ENCODE measurements at regions not wholly inside any gene's neighbourhood (a gene's known extent, or its start where the extent isn't known, plus 50 kb on each side); places are given as distances from the start of the nearest gene placed in this dataset.
"Not testable (repeated sequence)": the region's sequence is repeated elsewhere in the genome, so short reads cannot be mapped to it uniquely, and the experiment has no call there.

- no peak for ATAC-seq
- no peaks in the 10 kb centered on the region for H3K9me3 Mint-ChIP-seq
- no peak for DNase-seq
- no peak overlapping the region for H3K4me3 Mint-ChIP-seq
- peaks cover 11% of the 10 kb centered on the region for H3K27me3 Mint-ChIP-seq (ENCODE audit: low read depth)
- H3K4me1 Mint-ChIP-seq (ENCODE audit: low read depth), result no peaks in the 10 kb centered on the region
- no peaks in the 10 kb centered on the region for H3K36me3 Mint-ChIP-seq (ENCODE audit: insufficient read depth)
These were observed 78.6 kb upstream of the RTL6 start for GRCh38 chr22:44576311-44577260.

GRCh38 chr22:44575381-44576268, 77.6 kb upstream of the RTL6 start:
- Mint-ChIP-seq H3K4me3 (no peak overlapping the region), H3K9me3 (no peaks in the 10 kb centered on the region), H3K4me1 (ENCODE audit: low read depth) (no peaks in the 10 kb centered on the region), H3K27me3 (ENCODE audit: low read depth) (peaks cover 11% of the 10 kb centered on the region), H3K36me3 (ENCODE audit: insufficient read depth) (no peaks in the 10 kb centered on the region)
- no peak for ATAC-seq
- DNase-seq, result no peak

- Mint-ChIP-seq H3K4me1 (ENCODE audit: low read depth) (no peaks in the 10 kb centered on the region), H3K4me3 (no peak overlapping the region), H3K27me3 (ENCODE audit: low read depth) (peaks cover 11% of the 10 kb centered on the region), H3K36me3 (ENCODE audit: insufficient read depth) (no peaks in the 10 kb centered on the region), H3K9me3 (no peaks in the 10 kb centered on the region)
- ATAC-seq, result no peak
- no peak for DNase-seq
These were observed 76.8 kb upstream of the RTL6 start for GRCh38 chr22:44574640-44575380.

- peaks cover 11% of the 10 kb centered on the region for H3K27me3 Mint-ChIP-seq (ENCODE audit: low read depth)
- no peaks in the 10 kb centered on the region for H3K4me1 Mint-ChIP-seq (ENCODE audit: low read depth)
- H3K9me3 Mint-ChIP-seq, result no peaks in the 10 kb centered on the region
- ATAC-seq (no peak), DNase-seq (no peak)
- H3K4me3 Mint-ChIP-seq, result no peak overlapping the region
- no peaks in the 10 kb centered on the region for H3K36me3 Mint-ChIP-seq (ENCODE audit: insufficient read depth)
These were observed 76.1 kb upstream of the RTL6 start for GRCh38 chr22:44574057-44574639.

GRCh38 chr22:44573451-44573850, 75.4 kb upstream of the RTL6 start:
- ATAC-seq, result no peak
- Mint-ChIP-seq H3K9me3 (no peaks in the 10 kb centered on the region), H3K36me3 (ENCODE audit: insufficient read depth) (no peaks in the 10 kb centered on the region)

GRCh38 chr22:44572414-44573207, 74.6 kb upstream of the RTL6 start:
- Mint-ChIP-seq H3K4me1 (ENCODE audit: low read depth) (no peaks in the 10 kb centered on the region), H3K4me3 (no peak overlapping the region), H3K9me3 (no peaks in the 10 kb centered on the region), H3K36me3 (ENCODE audit: insufficient read depth) (no peaks in the 10 kb centered on the region), H3K27me3 (ENCODE audit: low read depth) (peaks cover 8% of the 10 kb centered on the region)
- DNase-seq, result no peak
- ATAC-seq, result no peak

More at GRCh38 chr22:44573451-44573850, 75.4 kb upstream of the RTL6 start:
- DNase-seq, result no peak
- H3K27me3 Mint-ChIP-seq (ENCODE audit: low read depth), result peaks cover 8% of the 10 kb centered on the region
- H3K4me3 Mint-ChIP-seq, result no peak overlapping the region
- H3K4me1 Mint-ChIP-seq (ENCODE audit: low read depth), result no peaks in the 10 kb centered on the region

GRCh38 chr22:44571566-44572413, 73.8 kb upstream of the RTL6 start:
- Mint-ChIP-seq H3K4me3 (no peak overlapping the region), H3K9me3 (no peaks in the 10 kb centered on the region), H3K36me3 (ENCODE audit: insufficient read depth) (no peaks in the 10 kb centered on the region), H3K27me3 (ENCODE audit: low read depth) (peaks cover 8% of the 10 kb centered on the region), H3K4me1 (ENCODE audit: low read depth) (no peaks in the 10 kb centered on the region)
- ATAC-seq, result no peak
- DNase-seq, result no peak

- DNase-seq (no peak), ATAC-seq (no peak)
- Mint-ChIP-seq H3K9me3 (no peaks in the 10 kb centered on the region), H3K4me1 (ENCODE audit: low read depth) (no peaks in the 10 kb centered on the region), H3K36me3 (ENCODE audit: insufficient read depth) (no peaks in the 10 kb centered on the region), H3K4me3 (no peak overlapping the region), H3K27me3 (ENCODE audit: low read depth) (peaks cover 4% of the 10 kb centered on the region)
These were observed 72.7 kb upstream of the RTL6 start for GRCh38 chr22:44570476-44571445.

GRCh38 chr22:44569561-44569991, 71.5 kb upstream of the RTL6 start:
- no peak for ATAC-seq
- DNase-seq, result no peak
- H3K4me3 Mint-ChIP-seq, result no peak overlapping the region
- no peaks in the 10 kb centered on the region for H3K4me1 Mint-ChIP-seq (ENCODE audit: low read depth)
- peaks cover under 1% of the 10 kb centered on the region for H3K9me3 Mint-ChIP-seq
- no peaks in the 10 kb centered on the region for H3K36me3 Mint-ChIP-seq (ENCODE audit: insufficient read depth)
- no peaks in the 10 kb centered on the region for H3K27me3 Mint-ChIP-seq (ENCODE audit: low read depth)

GRCh38 chr22:44567846-44568493, 69.9 kb upstream of the RTL6 start:
- peaks cover 13% of the 10 kb centered on the region for H3K9me3 Mint-ChIP-seq
- no peaks in the 10 kb centered on the region for H3K27me3 Mint-ChIP-seq (ENCODE audit: low read depth)
- DNase-seq, result peak; percentile 43
- H3K4me3 Mint-ChIP-seq, result no peak overlapping the region
- ATAC-seq, result no peak
- peaks cover 2% of the 10 kb centered on the region for H3K36me3 Mint-ChIP-seq (ENCODE audit: insufficient read depth)
- no peaks in the 10 kb centered on the region for H3K4me1 Mint-ChIP-seq (ENCODE audit: low read depth)

- H3K4me1 Mint-ChIP-seq (ENCODE audit: low read depth); ATAC-seq; H3K27me3 Mint-ChIP-seq (ENCODE audit: low read depth); DNase-seq; H3K4me3 Mint-ChIP-seq; H3K36me3 Mint-ChIP-seq (ENCODE audit: insufficient read depth): not testable (repeated sequence)
- peaks cover 13% of the 10 kb centered on the region for H3K9me3 Mint-ChIP-seq
These were observed 69.4 kb upstream of the RTL6 start for GRCh38 chr22:44567378-44567841.
